Renal cortical epithelial cell (primary cell): ENCODE measurements at regions not wholly inside any gene's neighbourhood (a gene's known extent, or its start where the extent isn't known, plus 50 kb on each side); places are given as distances from the start of the nearest gene placed in this dataset.

Source experiments
- DNase-seq: peaks from one replicate; pipeline ENCODE4 v3.0.0-alpha.2; 2011; ENCODE audit warnings: low read depth

DNA sequence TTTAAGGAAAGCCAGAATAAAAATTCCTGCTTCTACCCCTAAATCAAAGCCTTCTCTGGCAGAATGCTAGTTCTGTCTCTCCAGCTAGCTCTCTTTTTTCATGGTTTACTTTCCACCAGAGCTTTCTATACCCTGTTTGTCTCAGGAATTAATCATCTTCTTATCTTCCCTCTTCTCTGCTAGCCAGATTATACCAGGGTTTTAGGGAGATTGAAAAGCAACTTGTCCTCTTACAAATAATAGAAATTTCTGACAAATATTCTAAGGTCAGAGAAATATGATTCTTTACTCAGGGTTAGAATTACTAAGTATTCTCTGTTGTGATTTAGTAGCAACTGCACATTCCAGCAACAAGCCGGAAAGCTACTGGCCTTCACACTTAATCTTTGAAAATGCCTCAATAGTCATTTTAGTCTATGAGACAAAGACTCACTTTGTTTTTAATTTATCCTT lies 166.4 kb downstream of the TANC2 start:
- no peak for DNase-seq

GRCh38 chr17:63133491-63133890 lies 167.5 kb downstream of the TANC2 start:
- no peak for DNase-seq

GRCh38 chr17:63134867-63135266 lies 168.8 kb downstream of the TANC2 start:
- no peak for DNase-seq

GRCh38 chr17:63136369-63137012 lies 170.5 kb downstream of the TANC2 start:
- no peak for DNase-seq

GRCh38 chr17:63137163-63137562 lies 171.1 kb downstream of the TANC2 start:
- no peak for DNase-seq

DNA sequence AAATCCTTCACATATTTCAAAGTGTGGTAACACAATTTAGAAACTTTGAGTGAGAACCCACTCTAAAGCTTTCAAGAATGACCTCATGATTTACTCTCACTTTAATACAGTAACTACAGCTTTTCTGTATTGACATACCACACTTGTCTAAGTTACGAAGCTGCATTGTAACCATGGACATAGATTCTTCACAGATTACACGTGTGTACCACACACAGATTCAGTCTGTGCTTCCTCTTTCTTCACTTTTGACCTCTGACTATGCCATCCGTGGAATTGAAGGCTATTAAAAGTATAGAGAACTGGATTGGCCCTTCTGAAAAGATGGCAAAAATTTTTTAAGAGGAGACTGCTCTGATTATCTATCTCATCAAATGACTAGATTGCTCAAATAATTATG lies 172.7 kb downstream of the TANC2 start:
- no peak for DNase-seq

- DNase-seq: no peak
Measured at GRCh38 chr17:63139356-63139755, 173.3 kb downstream of the TANC2 start.

GRCh38 chr17:63140255-63140654 lies 174.2 kb downstream of the TANC2 start:
- DNase-seq: no peak

GRCh38 chr17:63142836-63143235 lies 176.8 kb downstream of the TANC2 start:
- DNase-seq: no peak

DNA sequence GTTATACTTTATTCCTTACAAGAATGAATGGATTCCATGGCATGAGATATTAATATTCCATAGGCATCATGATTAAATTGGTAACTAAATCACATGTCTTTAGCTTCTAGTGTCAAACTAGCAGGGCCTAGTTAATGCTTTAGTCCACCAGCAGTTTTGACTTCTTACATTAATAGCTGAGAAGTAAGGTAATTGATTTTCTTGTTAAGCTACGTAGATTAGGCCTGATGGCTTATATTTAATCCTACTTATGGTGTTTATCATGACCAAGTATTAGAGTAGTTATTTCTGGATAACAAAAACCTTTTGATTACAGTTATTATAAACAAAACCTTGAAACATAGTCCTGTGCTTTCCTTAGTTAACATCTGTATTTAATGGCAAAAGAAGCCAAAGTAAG lies 184.5 kb downstream of the TANC2 start:
- DNase-seq: no peak

- DNase-seq: no peak
Measured at GRCh38 chr17:63150994-63151464, 185.0 kb downstream of the TANC2 start.

GRCh38 chr17:63151941-63152523 lies 186.0 kb downstream of the TANC2 start:
- DNase-seq: no peak

- no peak for DNase-seq
Measured at GRCh38 chr17:63153488-63153887, 187.5 kb downstream of the TANC2 start.

DNA sequence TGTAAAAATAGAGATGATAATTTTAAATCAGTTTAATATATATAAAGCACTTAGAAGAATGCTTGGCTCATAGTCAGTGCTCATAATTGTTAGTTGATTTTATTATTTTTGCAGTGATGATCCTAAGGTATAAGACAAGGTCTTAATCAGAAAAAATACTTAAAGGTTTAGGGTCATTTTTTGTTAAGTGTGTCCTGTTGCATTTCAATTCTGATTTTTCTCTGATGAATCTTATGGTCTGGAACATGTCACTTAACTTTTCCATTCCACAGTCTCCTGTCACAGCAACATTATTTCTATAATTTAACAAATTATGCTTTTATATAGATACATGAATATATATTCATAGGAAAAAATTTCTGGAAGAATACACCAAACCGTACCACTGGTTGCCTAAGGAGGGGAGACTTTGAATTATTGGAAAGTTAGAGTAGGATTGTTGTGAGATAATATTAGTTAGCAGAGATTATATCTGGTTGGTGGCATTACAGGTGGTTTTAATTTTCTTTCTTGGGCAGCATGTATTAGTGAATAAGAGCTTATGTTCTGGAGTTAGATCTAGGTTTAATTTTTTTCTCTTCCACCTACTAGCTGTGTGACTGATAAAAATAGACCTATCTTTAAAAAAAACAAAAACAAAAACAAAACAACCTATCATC lies 188.7 kb downstream of the TANC2 start:
- no peak for DNase-seq

DNA sequence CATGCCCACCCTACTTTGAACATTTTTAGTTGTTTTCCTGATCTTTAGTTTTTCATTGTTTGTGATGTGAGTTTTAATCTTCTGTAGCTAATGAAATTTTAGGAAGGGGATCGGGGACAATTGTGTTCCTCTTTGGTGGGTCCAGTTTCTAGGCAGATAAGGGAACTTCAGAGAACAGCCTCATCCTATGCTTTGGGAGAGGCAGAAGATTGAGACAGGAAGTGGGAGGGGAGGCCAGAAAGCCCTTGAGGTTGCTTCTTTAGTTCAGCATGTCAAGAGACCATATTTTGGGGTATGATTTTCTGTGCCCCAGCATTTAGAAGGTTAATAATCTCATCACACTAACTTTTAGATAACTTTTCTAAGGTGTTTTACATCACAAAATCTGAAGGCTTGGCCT lies 191.0 kb downstream of the TANC2 start:
- DNase-seq: no peak

DNA sequence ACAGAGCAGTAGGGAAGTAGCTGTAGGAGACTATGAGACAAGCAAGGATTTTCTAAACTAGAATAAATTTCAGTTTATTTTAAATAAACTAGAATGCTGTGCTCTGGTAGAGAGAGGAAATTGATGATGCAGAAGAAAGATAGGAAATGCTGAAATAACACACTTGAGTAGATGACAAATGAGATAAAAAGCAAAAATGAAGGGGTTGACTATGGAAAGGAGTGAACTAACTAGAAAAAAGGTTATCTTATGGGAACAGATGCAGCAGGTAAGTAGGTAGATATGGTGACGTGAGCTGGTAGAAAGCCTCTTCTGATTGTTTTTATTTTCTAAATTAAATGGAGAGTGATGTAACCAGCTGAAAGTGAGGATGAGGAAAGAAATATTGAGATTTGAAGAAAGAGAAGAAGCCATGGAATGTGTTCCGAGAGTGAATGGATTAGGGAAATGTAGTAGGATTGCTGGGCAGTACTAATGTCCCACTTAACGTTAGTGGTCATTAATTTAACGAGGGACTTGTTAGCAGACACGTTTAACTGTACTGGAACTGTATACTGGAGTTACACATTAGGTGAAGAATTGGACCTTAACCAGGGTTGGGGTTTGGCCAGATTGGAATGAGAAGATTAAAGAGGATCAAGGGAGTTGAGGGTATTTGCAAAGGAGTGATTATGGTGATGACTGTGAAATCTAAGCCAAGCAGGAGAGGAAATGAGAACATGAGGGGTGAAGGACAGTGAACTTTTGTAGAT lies 196.5 kb downstream of the TANC2 start:
- DNase-seq: no peak

DNA sequence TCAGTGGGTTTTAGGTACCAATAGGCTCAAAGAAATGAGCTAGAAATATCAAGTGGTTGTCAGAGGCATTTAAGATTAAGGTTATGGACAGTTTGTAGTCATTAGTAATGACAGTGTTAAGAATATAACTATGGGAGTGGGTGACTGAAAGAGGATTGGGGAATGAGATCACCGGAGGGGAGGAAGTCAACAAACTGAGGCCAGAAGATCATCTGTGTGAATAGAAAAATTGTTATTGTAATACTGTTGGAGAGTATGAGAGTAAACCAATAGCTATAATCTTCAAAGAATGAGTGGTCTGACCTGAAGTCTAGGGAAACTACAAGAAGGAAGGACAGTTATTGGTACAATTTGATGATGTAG lies 197.1 kb downstream of the TANC2 start:
- no peak for DNase-seq

DNA sequence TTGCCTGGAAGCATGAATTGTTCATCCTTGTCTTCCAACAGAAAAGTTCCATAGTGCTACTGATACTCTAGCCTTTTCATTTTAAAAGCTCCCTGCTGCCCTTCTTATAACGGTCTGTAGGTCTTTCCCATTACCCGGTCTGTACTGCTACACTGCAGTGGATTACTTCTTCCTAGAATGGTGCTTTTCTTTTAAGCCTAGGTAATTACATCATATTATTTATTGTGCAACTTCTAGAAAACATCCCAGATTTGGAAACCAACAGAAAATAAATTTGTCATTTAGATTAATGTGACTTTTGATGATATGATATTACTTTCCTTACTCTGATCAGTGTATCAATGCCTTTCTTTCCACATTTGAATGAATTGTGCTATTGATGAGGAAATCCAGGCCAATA lies 199.4 kb downstream of the TANC2 start:
- no peak for DNase-seq

DNA sequence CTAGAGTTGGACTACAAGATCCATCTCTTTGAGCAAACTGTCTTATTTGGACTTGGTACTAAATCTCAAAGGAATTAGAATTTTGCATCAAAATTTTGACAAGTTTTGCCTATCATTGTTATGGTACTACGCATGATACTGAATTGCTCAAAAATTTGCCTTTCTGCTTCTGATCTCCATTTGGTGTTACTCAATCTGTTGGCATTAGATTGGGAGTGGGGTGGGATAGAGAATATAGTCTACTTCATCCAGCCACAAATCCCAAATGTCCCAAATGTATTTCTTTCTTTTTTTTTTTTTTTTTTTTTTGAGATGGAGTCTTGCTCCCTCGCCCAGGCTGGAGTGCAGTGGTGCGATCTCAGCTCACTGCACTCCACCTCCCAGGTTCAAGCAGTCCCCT lies 204.8 kb downstream of the TANC2 start:
- no peak for DNase-seq

GRCh38 chr17:63171428-63172393 lies 205.7 kb downstream of the TANC2 start:
- peak; percentile 46 for DNase-seq

DNA sequence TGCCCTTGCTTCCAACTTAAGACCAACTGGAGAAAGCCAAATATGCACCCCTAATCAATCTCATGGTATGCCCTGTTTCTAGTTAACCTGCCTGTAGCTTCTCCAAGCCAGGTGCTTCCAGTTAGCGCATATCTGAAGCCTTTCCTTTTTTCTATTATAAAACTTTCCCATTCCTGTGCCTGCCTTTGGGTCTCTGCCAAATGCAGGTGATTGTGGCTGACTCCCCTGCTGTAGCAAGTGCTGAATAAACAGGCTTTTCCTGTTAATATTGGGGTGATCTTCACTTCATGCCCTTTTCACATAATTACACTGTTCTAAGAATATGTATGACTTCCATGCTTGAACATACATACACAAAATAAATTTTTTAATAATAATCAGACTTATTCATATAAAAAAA lies 207.4 kb downstream of the TANC2 start:
- peak; percentile 25 for DNase-seq
